ENCODE measurements at regions not wholly inside any gene's neighbourhood (a gene's known extent, or its start where the extent isn't known, plus 50 kb on each side); places are given as distances from the start of the nearest gene placed in this dataset.

DNA sequence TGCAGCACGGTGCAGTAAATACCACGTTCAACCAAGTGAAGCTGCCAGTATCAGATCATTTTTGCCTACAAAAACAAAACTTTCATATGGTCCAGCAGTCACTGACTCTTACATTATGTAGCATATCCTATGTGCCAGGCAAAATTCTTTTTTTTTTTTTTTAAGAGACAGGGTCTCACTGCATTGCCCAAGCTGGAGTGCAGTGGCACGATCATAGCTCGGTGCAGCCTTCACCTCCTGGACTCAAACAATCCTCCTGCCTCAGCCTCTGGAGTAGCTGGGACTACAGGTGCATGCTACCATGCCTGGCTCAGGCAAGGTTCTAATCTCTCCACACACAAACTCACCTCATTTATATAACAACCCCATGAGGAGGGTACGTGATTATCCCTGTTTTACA is 208.6 kb upstream of the JARID2 start:
- H3K9me3 ChIP-seq = no peaks in the 10 kb centered on the region
- DNase-seq = no peak
- intact Hi-C loops (cut with DNase I) = no loop called here
- peak in 1 of 4 donors; percentile 3 for ATAC-seq
- WGBS, 3 donors = 70 to 83% (median 73%) methylated on average over 5 of the region's 5 CpGs
- no peaks in the 10 kb centered on the region for H3K27me3 ChIP-seq (ENCODE audit: insufficient read depth in 3 of 3, low read length in 2 of 3)
- TF ChIP-seq, protein P1, sequence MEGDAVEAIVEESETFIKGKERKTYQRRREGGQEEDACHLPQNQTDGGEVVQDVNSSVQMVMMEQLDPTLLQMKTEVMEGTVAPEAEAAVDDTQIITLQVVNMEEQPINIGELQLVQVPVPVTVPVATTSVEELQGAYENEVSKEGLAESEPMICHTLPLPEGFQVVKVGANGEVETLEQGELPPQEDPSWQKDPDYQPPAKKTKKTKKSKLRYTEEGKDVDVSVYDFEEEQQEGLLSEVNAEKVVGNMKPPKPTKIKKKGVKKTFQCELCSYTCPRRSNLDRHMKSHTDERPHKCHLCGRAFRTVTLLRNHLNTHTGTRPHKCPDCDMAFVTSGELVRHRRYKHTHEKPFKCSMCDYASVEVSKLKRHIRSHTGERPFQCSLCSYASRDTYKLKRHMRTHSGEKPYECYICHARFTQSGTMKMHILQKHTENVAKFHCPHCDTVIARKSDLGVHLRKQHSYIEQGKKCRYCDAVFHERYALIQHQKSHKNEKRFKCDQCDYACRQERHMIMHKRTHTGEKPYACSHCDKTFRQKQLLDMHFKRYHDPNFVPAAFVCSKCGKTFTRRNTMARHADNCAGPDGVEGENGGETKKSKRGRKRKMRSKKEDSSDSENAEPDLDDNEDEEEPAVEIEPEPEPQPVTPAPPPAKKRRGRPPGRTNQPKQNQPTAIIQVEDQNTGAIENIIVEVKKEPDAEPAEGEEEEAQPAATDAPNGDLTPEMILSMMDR (IDR thresholded peaks at IDR 0.05) = no peak
- H3K27ac ChIP-seq = peak overlapping the region; percentile 74
- H3K36me3 ChIP-seq (ENCODE audit: insufficient read depth in 1 of 2, low read depth in 1 of 2) = no peaks in the 10 kb centered on the region
- no peak overlapping the region for H3K4me3 ChIP-seq
- H3K4me1 ChIP-seq = peaks cover 11% of the 10 kb centered on the region

GRCh38 chr6:15038013-15038791 is 207.7 kb upstream of the JARID2 start:
- H3K27me3 ChIP-seq (ENCODE audit: insufficient read depth in 3 of 3, low read length in 2 of 3) = no peaks in the 10 kb centered on the region
- no peaks in the 10 kb centered on the region for H3K36me3 ChIP-seq (ENCODE audit: insufficient read depth in 1 of 2, low read depth in 1 of 2)
- intact Hi-C loops (cut with DNase I) = no loop called here
- WGBS, 3 donors = 91 to 96% (median 95%) methylated on average over 11 of the region's 11 CpGs
- no peaks in the 10 kb centered on the region for H3K9me3 ChIP-seq
- ATAC-seq (no peak), DNase-seq (no peak)
- TF ChIP-seq, protein P1 (IDR thresholded peaks at IDR 0.05) = no peak
- peaks cover 11% of the 10 kb centered on the region for H3K4me1 ChIP-seq
- H3K27ac ChIP-seq = no peak overlapping the region
- H3K4me3 ChIP-seq = no peak overlapping the region

GRCh38 chr6:15039136-15039535 is 206.7 kb upstream of the JARID2 start:
- Histone ChIP-seq H3K36me3 (ENCODE audit: insufficient read depth in 1 of 2, low read depth in 1 of 2) (no peaks in the 10 kb centered on the region), H3K4me1 (peaks cover 11% of the 10 kb centered on the region), H3K4me3 (no peak overlapping the region), H3K27ac (no peak overlapping the region), H3K9me3 (no peaks in the 10 kb centered on the region), H3K27me3 (ENCODE audit: insufficient read depth in 3 of 3, low read length in 2 of 3) (no peaks in the 10 kb centered on the region)
- TF ChIP-seq, protein P1 (IDR thresholded peaks at IDR 0.05) = no peak
- DNase-seq = no peak
- 96 to 98% (median 96%) methylated on average over 3 of the region's 3 CpGs for WGBS, 3 donors
- ATAC-seq = no peak
- intact Hi-C loops (cut with DNase I) = no loop called here

GRCh38 chr6:15042938-15043337 is 202.9 kb upstream of the JARID2 start:
- TF ChIP-seq, protein P1 (IDR thresholded peaks at IDR 0.05) = no peak
- Histone ChIP-seq H3K27ac (no peak overlapping the region), H3K4me3 (no peak overlapping the region), H3K27me3 (ENCODE audit: insufficient read depth in 3 of 3, low read length in 2 of 3) (no peaks in the 10 kb centered on the region), H3K9me3 (no peaks in the 10 kb centered on the region), H3K36me3 (ENCODE audit: insufficient read depth in 1 of 2, low read depth in 1 of 2) (no peaks in the 10 kb centered on the region), H3K4me1 (no peaks in the 10 kb centered on the region)
- WGBS, 3 donors = 95 to 96% (median 96%) methylated on average over 4 of the region's 4 CpGs
- intact Hi-C loops (cut with DNase I) = no loop called here
- ATAC-seq = no peak
- no peak for DNase-seq
